ENCODE measurements at regions not wholly inside any gene's neighbourhood (a gene's known extent, or its start where the extent isn't known, plus 50 kb on each side); places are given as distances from the start of the nearest gene placed in this dataset.

DNA sequence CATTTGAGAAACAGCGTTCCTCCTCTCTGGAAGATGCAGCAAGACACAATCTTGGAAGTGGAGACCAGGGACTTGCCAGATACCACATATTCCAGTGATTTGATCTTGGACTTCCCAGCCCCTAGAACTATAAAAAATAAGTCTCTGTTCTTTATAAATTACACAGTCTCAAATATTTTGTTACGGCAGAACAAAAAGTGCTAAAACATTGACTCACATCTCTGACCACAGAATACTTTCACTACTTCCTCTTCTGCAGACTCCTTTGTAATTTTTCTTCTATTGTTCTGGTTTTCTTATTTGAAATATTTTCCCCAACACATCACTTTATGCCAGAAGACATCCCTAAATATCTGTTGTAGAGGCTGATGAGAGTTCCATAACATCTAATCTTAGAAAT lies 706.1 kb upstream of the CDH18 start (continued):
- TF ChIP-seq AFF4 (CRISPR knock-in tag; IDR thresholded peaks at IDR 0.05) (no peak), RCOR2 (CRISPR knock-in tag; IDR thresholded peaks at IDR 0.05) (no peak), U2AF1 (optimal IDR thresholded peaks at IDR 0.05; ENCODE audit: low read depth, low read length) (no peak), GATA4 (IDR thresholded peaks at IDR 0.05; ENCODE audit: borderline replicate concordance, low read depth) (no peak)

GRCh38 chr5:20692913-20693312 lies 704.9 kb upstream of the CDH18 start:
- Histone ChIP-seq H3K4me3 (replicated peaks in 1 of 3; ENCODE audit: insufficient read depth in 1 of 3, low read depth in 2 of 3, low read length in 3 of 3) (no peak overlapping the region), H3K9me3 (ENCODE audit: low read length) (peaks cover 8% of the 10 kb centered on the region; the same call in 1 of the 2 replicates), H3K4me2 (ENCODE audit: low read depth, low read length) (no peak overlapping the region), H3K27ac (ENCODE audit: extremely low read length, insufficient read depth, low read length) (no peak overlapping the region), H3K27me3 (ENCODE audit: control insufficient read depth in 1 of 2, insufficient read depth in 2 of 2, low read length in 2 of 2) (no peaks in the 10 kb centered on the region), H2AFZ (ENCODE audit: low read length) (no peak overlapping the region), H3K36me3 (replicated peaks in 1 of 2; ENCODE audit: control insufficient read depth in 1 of 2, insufficient read depth in 2 of 2, low read length in 2 of 2) (no peaks in the 10 kb centered on the region), H3K4me1 (ENCODE audit: insufficient read depth, low read length) (no peaks in the 10 kb centered on the region), H4K20me1 (ENCODE audit: insufficient read depth, low read length) (no peaks in the 10 kb centered on the region), H3K9ac (ENCODE audit: insufficient read depth, low read depth, low read length) (no peak overlapping the region), H3K79me2 (ENCODE audit: insufficient read depth, low read length) (no peaks in the 10 kb centered on the region)
- POLR2A ChIA-PET = no interaction called here
- in situ Hi-C loops (cut with HindIII; ENCODE audit: extremely low pct_ligation_motif_present, low pct_unique_long_range_greater_than_20kb) = no loop called here
- FAIRE-seq (no peak), DNase-seq (ENCODE audit: low spot score) (no peak), ATAC-seq (no peak)
- WGBS (ENCODE audit: low lambda C conversion rate) = 5% methylated on average over 1 of the region's 1 CpG
- TF ChIP-seq CHCHD3 (CRISPR knock-in tag; IDR thresholded peaks at IDR 0.05) = no peak
- intact Hi-C loops (cut with micrococcal nuclease; ENCODE audit: unreplicated experiment) = no loop called here
- CTCF ChIA-PET (ENCODE audit: low intra/inter-chr PET ratio, low total read pairs) = no interaction called here
- no TSS peak for BruUV-seq (replicated peaks)
